Upper lobe of right lung (tissue), 1 donor: ENCODE measurements at regions not wholly inside any gene's neighbourhood (a gene's known extent, or its start where the extent isn't known, plus 50 kb on each side); places are given as distances from the start of the nearest gene placed in this dataset.

Source experiments
- ATAC-seq: fragments of 200-7000 bp; cut with Tn5 transposase; one replicate; pipeline ENCODE4 v1.9.1; 2020; ENCODE audit warnings: mild to moderate bottlenecking, moderate library complexity
- DNase-seq: peaks from one replicate; pipeline ENCODE4 v3.0.0-alpha.2; 2020
- H3K27ac ChIP-seq: fragments of 200-600 bp; one replicate; pipeline ENCODE4 v1.8.0; 2022
- H3K27me3 ChIP-seq: fragments of 200-600 bp; one replicate; pipeline ENCODE4 v1.8.0; 2022; ENCODE audit warnings: mild to moderate bottlenecking
- H3K36me3 ChIP-seq: fragments of 200-600 bp; one replicate; pipeline ENCODE4 v1.8.0; 2022
- H3K4me1 ChIP-seq: fragments of 200-600 bp; one replicate; pipeline ENCODE4 v1.8.0; 2022
- H3K4me3 ChIP-seq: fragments of 200-600 bp; one replicate; pipeline ENCODE4 v1.8.0; 2022; ENCODE audit warnings: mild to moderate bottlenecking
- H3K9me3 ChIP-seq: fragments of 200-600 bp; one replicate; pipeline ENCODE4 v1.8.0; 2022
- intact Hi-C: fragments of 100-400 bp; cut with DNase I; formaldehyde crosslinking; loops from one replicate; pipeline ENCODE4 v1.11.0; 2022
- TF ChIP-seq, protein P1 (sequence below): fragments of 200-600 bp; IDR thresholded peaks from one replicate; pipeline ENCODE4 v1.8.0; 2022; ENCODE audit warnings: antibody characterized with exemption
- donor health status: DM: no; HTN: yes; CAD: no; lungs with severe emphysema.

- H3K9me3 ChIP-seq, result no peaks in the 10 kb centered on the region
- H3K27me3 ChIP-seq, result no peaks in the 10 kb centered on the region
- TF ChIP-seq, protein P1, sequence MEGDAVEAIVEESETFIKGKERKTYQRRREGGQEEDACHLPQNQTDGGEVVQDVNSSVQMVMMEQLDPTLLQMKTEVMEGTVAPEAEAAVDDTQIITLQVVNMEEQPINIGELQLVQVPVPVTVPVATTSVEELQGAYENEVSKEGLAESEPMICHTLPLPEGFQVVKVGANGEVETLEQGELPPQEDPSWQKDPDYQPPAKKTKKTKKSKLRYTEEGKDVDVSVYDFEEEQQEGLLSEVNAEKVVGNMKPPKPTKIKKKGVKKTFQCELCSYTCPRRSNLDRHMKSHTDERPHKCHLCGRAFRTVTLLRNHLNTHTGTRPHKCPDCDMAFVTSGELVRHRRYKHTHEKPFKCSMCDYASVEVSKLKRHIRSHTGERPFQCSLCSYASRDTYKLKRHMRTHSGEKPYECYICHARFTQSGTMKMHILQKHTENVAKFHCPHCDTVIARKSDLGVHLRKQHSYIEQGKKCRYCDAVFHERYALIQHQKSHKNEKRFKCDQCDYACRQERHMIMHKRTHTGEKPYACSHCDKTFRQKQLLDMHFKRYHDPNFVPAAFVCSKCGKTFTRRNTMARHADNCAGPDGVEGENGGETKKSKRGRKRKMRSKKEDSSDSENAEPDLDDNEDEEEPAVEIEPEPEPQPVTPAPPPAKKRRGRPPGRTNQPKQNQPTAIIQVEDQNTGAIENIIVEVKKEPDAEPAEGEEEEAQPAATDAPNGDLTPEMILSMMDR, result no peak
- H3K36me3 ChIP-seq, result no peaks in the 10 kb centered on the region
- intact Hi-C loops, result no loop called here
- no peak overlapping the region for H3K4me3 ChIP-seq
- ATAC-seq (no peak), DNase-seq (no peak)
- H3K27ac ChIP-seq, result no peak overlapping the region
- no peaks in the 10 kb centered on the region for H3K4me1 ChIP-seq
These were observed 197.7 kb downstream of the USP12 start for GRCh38 chr13:26973946-26974345.

DNA sequence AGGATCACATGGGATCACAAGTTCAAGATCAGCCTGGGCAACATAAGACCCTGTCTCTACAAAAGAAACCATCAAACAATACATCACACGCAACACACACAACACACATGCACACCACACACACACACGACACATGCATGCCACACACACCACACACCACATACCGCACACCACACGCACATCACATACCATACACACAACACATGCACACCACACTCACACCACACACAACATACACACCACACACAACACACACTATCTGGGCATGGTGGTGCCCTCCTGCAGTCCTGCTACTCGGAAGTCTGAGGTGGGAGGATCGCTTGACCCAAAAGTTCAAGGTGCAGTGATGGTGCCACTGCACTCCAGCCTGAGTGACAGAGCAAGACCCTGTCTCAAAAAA lies 198.3 kb downstream of the USP12 start:
- Histone ChIP-seq H3K4me1 (no peaks in the 10 kb centered on the region), H3K27me3 (no peaks in the 10 kb centered on the region), H3K9me3 (no peaks in the 10 kb centered on the region), H3K4me3 (no peak overlapping the region), H3K27ac (no peak overlapping the region), H3K36me3 (no peaks in the 10 kb centered on the region)
- ATAC-seq (no peak), DNase-seq (no peak)
- TF ChIP-seq, protein P1, result no peak
- intact Hi-C loops, result no loop called here

GRCh38 chr13:26971990-26972887 lies 199.4 kb downstream of the USP12 start:
- H3K4me1 ChIP-seq, result peaks cover under 1% of the 10 kb centered on the region
- ATAC-seq, result peak; percentile 79
- no peak overlapping the region for H3K27ac ChIP-seq
- H3K4me3 ChIP-seq, result no peak overlapping the region
- no peaks in the 10 kb centered on the region for H3K27me3 ChIP-seq
- intact Hi-C loops, result no loop called here
- H3K36me3 ChIP-seq, result no peaks in the 10 kb centered on the region
- no peak for DNase-seq
- no peaks in the 10 kb centered on the region for H3K9me3 ChIP-seq
- TF ChIP-seq, protein P1, result peak; percentile 39

DNA sequence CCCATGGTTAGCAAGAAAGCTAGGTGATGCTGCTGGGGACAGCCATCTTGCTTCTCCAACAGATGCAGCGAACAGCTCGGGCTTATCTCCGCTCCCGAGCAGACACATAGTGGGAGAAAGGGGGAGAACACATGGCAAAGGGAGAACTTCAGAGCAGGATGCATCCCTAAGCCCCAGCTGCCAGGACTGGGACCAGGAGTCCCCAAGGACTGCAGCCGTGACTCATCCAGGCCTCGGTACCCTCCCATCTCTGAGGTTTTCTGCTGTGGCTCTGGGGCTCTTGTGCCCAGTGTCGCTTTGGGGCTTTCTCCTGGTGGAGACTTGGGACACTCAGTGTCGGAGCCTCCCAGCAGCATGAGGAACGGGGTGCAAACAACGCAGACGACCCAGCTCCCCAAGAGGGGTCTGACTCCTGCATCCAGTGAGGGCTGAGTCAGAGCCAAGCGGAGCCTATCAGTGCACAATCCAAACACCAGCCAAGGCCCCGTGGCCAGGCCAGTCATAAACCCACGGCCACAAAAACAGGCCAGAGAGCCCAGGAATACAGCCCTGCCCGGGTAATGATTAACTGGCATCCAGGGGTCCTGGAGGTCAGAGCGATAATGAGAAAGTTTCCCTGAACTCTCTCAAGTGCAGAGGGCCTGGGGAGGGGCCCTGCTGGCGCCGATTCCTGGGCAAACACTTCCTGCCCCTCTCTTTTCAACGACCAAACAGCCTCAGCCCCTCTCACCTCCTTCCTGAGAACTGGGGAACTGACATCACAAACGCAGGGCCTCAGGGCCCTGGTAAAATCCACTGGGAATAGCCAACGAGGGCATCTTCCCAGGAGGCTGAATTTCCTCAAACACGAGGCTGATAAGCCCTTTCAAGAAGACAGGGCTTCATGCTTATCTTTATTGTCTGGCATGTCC lies 202.9 kb downstream of the USP12 start:
- Histone ChIP-seq H3K4me1 (peaks cover 20% of the 10 kb centered on the region), H3K27me3 (no peaks in the 10 kb centered on the region), H3K36me3 (no peaks in the 10 kb centered on the region), H3K9me3 (no peaks in the 10 kb centered on the region), H3K27ac (no peak overlapping the region), H3K4me3 (no peak overlapping the region)
- ATAC-seq, result peak; percentile 31
- DNase-seq, result no peak
- TF ChIP-seq, protein P1, result no peak
- intact Hi-C loops, result no loop called here

DNA sequence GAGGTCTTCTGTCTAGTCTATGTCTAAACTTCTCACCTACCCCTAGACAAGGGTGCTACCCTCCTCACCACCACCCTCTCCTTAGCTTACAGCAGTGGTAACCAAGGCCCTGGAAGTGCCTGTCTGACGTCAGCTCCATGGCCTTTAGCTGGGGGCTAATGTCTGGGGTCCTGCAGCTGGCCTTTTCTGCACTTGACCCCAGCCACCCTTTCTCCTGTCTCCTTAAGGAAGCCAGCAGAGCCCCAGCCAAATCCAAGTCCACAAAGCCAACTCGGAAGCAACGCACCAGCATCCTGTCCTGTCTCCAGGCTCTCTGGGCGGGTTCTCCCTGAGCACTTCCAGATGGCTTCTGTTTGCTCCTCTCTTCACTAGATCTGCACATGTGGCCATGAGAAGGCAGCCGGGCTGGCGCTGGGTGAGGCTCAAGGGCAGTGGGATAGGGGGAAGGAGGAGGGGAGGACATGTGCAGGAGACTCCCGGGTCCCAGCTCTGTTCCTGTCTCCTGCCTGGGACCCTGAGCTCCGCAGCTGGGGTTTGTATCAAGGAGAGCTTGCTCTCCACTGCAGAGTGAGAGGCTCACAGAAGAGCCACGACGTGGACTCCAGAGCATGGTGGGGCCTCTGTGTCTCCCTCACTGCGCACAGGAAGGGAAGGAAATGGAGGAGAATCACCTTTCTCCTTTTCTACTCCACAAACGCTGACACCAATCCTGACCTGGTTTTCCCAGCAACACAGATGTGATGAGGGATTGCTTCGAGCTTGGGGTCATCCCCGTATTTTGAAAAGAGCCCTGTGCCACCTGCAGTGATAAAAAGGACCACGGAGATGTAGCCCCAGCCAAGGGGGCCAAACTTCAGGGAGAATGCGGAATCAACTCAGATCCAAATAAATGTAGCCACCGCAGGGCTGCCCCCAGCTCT lies 204.2 kb downstream of the USP12 start:
- TF ChIP-seq, protein P1, result no peak
- Histone ChIP-seq H3K27me3 (no peaks in the 10 kb centered on the region), H3K9me3 (no peaks in the 10 kb centered on the region), H3K4me3 (no peak overlapping the region), H3K36me3 (no peaks in the 10 kb centered on the region), H3K27ac (no peak overlapping the region), H3K4me1 (peaks cover 20% of the 10 kb centered on the region)
- intact Hi-C loops, result no loop called here
- ATAC-seq (no peak), DNase-seq (no peak)
